Thyroid gland (tissue), 4 donors: ENCODE measurements at regions not wholly inside any gene's neighbourhood (a gene's known extent, or its start where the extent isn't known, plus 50 kb on each side); places are given as distances from the start of the nearest gene placed in this dataset.

Experiments used
- CTCF ChIP-seq, 6 experiments: fragments of 200-600 bp in 3 of 6; fragments of 450-650 bp in 3 of 6; sonication (generic) in 3 of 6; IDR thresholded peaks; one replicate each; pipeline ENCODE4 v1.5.1; 2016 to 2019; ENCODE audit warnings: antibody characterized with exemption in 6 of 6, mild to moderate bottlenecking in 2 of 6, inconsistent platforms in 1 of 6, moderate library complexity in 1 of 6
- POLR2A ChIP-seq, 2 donors: fragments of 450-650 bp; IDR thresholded peaks; one replicate each; pipeline ENCODE4 v1.6.1; 2017; ENCODE audit warnings: antibody characterized with exemption in 2 of 2, mild to moderate bottlenecking in 2 of 2, moderate library complexity in 1 of 2

GRCh38 chr3:144036498-144036897 is 64.9 kb downstream of the DIPK2A start:
- TF ChIP-seq CTCF (IDR thresholded peaks at IDR 0.05) (no peak), POLR2A (IDR thresholded peaks at IDR 0.05) (no peak)
